Inflammatory macrophage treated with lipopolysaccharide for 4 hours (primary cell): ENCODE measurements at regions not wholly inside any gene's neighbourhood (a gene's known extent, or its start where the extent isn't known, plus 50 kb on each side); places are given as distances from the start of the nearest gene placed in this dataset.
"Not testable (repeated sequence)": the region's sequence is repeated elsewhere in the genome, so short reads cannot be mapped to it uniquely, and the experiment has no call there.

Source experiments
- DNase-seq: peaks from one replicate; pipeline ENCODE4 v3.0.0-alpha.2; 2020

DNA sequence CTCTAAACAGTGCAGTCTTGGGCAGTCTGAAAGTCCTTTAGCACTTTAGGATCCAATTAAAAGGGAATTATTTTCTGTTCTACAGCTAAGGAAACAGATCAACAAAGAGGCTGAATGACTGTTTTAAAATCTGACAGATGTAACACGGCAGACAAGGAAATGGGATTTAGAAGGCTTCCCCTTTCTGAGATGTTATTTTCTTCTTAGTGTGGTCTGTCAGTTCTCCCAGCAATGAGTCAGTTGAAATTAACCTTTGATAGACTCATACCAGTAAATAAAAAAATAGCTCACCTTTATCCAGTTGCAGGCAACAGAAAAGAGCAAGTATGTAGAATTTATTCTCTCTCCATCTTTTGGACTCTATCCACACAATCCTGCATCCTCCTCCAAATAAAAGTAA, 98.1 kb downstream of the NEDD1 start:
- DNase-seq: no peak

DNA sequence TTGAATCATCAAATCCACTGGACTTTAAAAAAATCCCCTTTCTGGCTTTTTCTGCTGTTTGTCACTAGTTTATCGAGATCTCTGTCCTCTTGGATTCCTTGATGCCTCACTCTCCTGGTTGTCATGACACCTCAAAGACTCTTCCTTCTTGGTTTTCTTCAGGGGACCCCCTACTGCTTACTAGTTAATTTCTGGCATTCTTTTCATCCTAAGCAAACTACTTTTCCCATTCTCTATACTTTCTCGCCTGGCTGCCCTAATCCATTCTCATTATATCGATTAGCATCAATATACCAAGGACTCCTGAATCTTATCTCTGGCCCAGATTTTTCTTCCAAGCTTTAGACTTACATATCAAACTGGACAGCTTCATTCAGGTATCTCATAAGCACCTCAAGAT, 98.6 kb downstream of the NEDD1 start:
- no peak for DNase-seq

DNA sequence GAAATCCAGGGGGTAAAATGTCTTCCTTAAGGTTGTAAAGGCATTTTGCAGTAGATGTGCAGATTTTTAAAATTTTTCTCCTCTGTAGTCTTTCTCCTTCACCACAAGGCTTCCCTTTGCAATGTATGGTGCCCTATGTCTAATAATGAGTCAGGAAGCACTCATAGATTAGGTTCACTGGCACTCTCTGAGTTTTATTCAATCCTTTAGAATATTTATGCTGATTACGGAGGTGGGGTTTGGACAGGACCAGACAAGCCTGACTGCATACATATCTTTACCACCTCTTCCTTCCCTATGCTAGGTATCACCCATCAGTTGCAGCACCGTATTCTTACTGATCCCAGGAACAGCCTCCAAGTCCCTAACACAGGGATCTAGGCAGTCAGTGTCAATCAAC, 99.5 kb downstream of the NEDD1 start:
- DNase-seq: no peak

DNA sequence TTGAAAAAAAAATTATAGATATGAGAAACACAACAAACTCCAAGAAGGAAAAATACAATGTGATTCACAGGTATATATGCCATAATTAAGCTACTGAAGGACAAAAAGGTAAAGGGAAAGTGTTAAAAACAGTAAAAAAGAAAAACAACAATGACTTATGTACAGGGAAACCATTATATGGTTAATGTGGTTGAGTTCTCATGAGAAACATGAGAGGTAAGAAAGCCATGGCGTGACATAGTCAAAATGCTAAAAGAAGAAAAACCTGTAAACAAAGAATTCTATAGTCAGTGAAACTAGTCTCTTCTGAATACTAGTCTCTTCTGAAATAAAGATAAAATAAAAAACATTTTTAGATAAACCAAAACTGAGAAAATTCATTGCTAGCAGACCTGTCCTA, 109.1 kb downstream of the NEDD1 start:
- DNase-seq: no peak

DNA sequence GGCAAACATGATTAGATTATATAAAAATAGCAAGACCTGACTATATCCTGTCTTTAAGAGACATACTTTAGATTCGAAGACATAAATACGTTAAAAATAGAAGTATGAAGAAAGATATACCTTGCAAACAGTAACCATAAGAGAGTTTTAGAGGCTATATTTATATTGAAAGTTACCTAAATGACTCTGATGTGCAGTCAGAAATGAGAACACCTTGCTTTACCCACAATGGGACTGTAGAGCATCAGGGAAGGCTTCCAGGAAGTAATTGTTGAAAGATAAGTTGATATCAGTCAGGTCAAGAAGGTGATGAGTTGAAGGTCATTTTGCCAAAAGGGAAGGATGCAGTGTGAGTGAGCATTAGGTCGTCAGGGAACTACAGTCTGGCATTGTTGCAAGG, 110.2 kb downstream of the NEDD1 start:
- DNase-seq: no peak

DNA sequence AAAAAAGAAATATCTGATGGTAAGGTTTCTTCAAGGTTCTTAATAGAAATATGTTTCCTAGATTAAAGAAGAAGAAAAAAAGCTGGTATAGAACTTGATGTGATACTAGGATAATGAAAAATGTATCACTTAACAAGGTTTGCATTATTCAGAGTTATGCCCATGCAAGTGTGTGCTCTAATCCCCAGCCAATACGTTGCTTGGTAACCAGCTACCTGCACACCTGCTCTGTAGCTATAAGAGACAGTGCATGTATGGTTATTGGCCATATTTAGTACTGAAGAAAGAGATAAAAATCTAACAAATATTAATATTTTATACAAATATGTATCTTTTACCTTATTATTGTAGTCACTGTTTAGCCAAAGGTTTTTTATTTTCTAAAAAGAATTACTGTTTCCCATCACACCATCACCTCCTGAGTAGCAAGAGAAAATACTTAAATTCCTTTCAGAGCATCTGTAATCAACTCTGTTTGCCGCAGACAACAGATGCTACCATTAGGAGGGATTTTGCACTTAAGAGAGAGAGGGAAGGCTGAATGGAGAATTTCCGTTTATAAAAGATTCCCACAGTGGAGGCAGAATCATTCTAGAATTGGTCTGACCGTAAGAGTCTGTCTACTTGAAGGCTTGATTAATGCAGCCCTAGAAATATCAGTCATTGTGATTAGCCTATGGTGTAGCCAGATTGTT, 115.6 kb downstream of the NEDD1 start:
- DNase-seq: no peak

DNA sequence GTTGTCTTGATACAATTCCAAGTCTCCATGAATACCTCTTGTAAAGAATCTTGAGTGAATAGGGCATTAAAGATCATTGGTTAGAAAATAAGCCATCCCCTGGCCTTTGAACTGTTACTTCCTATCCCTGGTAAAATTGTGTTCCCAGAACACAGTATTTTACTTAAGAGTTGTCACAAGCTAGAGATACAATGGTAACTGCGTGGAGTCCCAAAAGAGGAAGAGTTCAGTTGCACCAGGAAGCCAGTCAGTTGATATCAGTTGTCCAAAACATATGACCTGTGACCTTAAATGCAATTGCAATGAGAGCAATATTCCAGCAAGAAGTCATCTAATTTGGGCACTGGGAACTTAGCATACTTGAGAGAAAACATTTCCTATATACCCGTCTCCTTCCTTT, 117.3 kb downstream of the NEDD1 start:
- no peak for DNase-seq

DNA sequence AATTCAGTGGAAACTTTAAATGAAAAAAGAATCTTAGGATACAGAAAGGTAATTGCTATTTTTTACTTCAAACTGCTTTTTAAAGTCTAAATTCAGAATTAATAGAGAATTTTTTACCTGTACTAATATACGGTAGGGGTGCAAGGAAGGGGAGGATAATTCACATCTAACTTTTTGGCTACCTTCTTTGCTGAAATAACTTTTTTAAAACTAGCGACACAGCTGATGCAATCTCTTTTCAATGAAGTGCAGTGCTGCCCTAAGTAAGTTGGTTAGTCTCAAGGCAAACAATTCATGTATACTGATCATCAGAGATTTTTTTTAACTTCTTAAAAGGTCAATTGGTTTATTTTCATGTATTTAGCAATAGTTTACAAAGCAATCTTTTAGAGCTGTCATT, 119.8 kb downstream of the NEDD1 start:
- DNase-seq: no peak

DNA sequence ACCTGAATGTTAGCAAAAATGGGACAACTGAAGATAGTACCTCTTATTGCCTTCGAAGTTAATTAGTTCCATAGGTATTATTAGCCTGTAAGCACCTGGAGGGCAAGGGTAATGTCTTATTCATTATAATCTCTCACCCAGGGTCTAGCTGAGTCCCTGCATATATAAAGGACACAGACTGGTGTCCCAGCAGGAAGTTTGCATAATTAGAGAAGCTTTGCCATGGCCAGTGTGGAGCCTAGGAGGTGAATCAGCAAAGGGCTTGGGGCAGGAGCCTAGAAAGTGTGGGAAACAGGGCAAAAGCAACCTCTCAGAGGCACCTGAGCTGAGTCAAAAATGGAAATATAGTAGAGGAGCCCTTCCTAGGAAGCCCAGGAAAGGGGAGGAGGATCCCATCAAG, 120.4 kb downstream of the NEDD1 start:
- no peak for DNase-seq

DNA sequence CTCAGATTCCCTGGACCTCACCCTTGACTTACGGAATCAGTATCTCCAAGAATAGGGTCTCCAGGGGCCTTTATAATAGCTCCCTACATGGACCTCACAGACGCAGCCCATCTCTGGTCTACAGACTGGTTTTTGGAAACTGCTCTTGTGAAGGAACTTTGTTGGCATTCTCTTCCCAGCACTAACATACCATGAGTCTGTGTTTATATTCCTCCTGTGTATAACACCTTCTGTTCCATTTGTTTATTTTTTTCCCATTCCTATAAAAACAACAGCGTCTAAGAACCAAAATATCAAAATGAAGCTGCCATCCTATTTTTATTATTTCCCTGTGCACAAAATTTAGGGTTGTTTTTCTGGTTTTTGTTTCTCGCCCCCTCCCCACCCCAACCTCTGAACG, 131.1 kb downstream of the NEDD1 start:
- no peak for DNase-seq

DNA sequence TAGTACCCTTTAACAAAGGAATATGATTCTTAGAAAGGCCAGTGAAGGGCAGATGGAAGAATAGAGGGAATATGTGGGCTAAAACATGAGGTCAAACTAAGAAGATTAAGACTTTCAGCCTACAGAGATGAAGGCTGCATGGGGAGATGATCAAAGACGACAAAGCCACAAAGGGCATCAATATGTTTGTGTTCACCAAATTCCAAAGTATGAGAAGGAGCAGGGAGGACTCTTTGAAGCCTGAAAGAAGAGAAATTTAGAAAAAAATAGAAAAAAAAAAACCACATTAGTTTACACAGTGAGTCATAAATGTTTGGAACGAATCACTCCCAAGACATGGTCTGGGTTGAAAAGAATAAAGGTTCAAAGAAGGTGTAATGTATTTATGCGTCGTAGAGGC, 131.8 kb downstream of the NEDD1 start:
- DNase-seq: no peak

DNA sequence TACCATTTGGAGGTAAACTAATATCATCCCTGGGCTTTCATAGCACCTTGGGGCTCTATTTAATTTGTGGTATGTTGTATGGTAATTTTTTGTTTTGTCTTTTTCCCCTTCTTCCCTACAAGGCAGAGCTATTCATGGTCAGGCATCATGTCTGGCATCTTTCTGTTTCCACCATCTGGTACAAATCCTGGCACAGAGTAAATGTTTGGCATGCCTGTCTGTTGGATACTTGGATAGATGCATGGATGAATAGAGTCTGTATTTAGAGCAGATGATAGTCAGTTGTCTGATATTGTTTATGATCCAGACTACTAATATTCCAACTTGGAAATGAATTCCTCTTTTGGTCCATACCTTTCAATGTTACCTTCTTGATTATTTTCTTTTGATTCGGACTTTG, 139.8 kb downstream of the NEDD1 start:
- DNase-seq: no peak

DNA sequence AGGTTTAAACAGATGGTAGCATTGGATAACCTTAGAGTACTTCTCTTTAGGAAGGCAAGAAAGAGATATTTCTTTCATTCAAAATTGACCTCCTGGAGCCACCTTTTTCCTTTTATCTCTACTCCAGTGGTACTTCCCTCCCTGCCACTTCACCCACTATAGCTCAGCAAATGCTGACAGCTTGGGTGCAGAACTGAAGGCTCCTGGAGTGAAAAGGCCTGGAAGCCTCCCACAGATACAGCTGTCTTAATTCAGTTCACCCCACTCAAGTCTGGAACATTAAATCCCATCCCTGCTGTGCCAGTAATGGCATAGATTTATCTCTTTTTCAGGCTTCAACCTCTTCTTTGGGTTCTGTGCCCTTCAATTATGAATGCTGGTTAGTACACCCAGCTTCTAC, 140.3 kb downstream of the NEDD1 start:
- no peak for DNase-seq

DNA sequence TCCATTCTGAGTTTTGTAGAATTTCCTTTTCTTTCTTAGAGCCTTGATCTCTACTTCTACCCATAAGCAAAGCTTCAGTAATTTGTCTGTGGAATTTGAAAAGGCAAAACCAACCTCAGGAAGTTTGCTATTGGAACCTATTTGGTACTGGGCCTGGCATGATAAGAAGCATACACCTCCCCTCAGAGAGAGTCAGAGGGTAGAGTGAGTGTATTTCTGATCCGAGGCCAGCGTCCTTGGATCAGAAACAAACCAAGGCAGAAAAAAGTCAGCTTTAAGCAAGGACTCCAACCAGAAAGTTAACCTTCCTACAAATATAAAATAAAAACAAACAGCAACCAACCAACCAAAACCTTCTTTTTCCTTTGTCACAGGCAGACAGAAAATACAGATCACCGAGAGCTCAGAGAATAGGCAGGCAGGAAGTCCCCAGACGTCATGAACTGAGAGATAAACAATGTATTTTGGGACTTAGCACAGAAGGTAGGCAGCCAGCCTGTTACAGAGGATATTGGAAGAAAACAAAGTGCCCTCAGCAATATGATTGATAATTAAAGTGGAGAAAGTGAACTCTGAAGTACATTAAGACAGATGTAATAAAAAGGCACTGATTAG, 141.5 kb downstream of the NEDD1 start:
- DNase-seq: no peak

DNA sequence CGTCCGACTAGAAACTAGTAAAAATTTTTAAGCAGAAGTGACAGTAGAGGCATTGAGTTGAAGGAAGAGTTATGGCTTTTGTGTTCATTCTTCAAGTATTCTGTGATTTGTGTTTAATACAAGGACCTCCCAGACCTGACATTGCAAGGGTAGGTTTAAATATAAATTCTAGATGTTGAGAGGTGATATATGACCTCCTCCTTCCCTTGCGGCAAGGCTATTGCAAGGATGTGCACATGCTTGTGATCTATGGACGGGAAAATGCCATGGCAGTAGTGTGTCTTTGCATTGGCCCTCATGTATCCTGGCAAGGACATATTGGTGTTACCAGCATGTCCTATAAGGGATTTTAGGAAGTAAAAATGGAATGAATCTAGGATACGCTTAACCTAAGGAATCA, 143.5 kb downstream of the NEDD1 start:
- no peak for DNase-seq

DNA sequence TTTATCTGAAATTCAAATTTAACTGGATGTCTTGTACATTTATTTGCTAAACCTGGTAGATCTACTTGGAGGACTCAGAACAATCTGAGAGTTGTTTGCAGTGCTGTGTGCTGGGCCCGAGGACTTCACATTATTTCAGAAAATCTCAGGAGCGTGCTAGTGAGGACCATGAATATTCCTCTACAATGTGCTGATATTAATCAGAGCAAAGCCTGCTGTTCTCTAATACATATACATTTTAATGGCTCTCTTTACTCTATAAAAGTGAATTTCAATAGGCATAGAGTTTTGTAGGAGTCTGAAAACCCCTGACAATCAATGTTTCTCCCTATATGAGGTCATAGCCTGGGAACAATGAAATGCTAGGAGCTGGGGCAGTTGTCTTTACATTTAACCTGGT, 144.3 kb downstream of the NEDD1 start:
- DNase-seq: no peak

DNA sequence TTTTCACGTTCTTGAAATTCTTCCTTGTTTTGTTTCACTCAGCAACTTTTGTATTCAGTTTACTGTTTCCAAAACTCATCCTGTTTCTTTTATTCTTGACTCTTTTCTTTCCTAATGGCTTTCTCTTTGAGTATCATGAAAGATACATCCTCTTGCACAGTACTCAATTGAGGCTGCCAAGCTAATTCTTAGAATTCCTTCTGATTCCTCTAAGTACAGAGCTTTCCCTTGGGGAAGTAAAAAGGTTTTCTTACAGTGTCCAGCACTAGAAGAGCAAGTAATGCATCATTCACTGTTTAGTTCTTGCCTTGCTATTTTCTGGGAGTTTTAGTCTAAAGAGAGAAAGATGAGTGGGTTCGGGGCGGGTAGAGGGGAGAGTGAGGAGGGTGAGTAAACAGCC, 154.1 kb downstream of the NEDD1 start:
- DNase-seq: no peak

DNA sequence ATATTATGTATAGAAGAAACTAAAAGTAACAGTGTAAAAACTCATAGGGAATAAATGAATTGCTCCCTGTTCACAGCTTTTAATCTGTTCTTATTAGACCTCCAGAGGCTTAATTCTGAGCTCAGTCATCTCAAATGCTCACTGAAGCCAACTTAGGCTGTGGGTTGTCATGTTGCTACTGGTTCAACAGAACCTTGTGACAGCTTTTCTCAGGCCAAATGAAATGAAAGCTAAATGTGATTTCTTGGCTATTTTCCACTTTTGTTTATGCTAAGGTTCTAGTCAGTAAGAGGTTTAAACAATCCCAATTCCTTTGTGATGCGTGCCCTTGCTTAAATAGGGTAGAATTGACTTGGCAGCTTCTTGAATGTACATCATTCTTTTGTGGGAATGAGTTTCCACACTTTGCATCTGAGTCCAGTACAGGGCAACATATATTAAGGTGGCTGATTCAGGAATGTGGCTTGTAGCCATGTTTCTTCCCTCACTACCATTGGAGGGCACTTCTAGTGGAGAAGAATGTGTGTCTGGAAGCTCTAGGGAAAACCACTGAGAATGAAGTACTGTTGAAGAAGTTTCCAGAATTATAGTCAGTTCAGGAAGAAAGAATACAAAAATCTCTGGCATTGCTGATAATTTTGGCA, 156.4 kb downstream of the NEDD1 start:
- DNase-seq: no peak

DNA sequence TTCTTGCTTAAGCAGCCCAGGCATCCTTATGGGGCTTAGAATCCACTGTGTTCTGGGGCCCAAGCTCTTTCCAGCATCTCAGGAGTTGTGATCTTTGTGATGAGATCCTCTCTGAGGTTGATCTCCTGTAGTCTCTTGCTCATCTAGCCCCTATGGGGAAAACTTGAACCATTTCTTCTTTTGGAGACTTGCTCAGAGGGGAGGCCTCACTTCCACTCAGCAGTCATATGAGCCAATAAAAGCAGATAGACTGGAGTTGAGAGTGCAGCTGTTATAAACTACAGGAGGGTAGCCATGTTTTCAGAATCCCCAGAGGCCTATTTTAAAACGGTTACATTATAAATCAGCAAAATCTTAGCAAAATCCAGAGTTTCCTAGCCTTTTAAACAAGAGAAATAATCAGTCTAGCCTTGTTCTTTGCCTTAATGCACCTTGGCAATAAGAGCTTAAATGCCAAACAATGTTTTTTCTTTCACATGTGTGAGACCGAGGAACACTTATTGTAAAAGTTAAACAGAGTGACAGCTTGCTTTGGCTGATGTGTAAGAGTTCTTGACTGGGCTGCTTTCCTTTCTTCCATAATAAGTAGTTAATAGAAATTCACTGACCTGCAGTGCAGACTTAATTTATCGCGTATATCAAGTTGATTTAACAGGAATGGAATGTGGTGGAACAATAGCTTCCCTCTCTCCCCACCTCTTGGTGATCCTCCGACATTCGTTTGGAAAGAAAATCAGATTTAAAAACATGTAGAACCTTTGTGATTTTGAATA, 168.3 kb downstream of the NEDD1 start:
- DNase-seq: no peak

DNA sequence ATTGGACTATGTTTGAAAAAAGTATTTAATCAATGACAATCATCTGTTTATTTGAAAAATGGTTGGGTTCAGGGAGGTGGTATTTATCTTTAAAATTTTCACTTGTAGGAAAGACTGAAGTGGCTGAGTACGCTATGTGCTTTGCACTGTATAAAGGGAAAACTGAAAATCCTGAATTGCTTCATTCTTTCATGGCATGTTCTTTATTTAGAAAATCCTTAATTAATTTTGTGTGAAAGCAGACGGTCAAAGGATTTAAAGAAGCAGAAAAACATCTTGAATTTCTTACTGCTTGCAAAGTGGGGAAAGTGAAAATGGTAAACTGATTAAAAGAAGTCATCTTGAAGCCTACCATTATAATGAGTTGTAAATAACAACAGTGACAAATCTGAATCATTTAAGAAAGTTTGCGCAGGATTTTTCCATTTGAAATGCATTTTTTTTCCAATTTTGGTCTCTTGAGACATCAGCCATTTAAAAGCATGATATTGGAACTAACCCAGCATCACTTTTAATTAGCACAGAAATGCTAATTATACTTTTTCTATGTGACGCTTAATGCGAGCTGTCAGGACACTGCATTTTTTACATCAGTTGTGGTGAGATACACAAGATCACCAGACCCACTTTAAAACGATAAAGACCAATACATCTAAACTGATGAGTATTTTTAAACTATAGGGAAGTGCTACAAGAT, 169.0 kb downstream of the NEDD1 start:
- DNase-seq: no peak

DNA sequence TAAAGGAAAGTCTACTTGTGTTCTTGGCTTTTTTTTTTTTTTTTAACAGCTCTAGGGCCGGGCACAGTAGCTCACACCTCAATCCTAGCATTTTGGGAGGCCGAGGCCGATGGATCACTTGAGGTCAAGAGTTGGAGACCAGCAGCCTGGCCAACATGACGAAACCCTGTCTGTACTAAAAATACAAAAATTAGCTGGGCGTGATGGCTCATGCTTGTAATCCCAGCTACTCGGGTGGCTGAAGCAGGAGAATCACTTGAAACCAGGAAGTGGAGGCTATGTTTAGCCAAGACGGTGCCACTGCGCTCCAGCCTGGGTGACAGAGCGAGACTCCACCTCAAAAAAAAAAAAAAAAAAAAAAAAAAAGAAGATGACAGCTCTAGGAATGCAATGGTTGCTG, 169.9 kb downstream of the NEDD1 start:
- not testable (repeated sequence) for DNase-seq

DNA sequence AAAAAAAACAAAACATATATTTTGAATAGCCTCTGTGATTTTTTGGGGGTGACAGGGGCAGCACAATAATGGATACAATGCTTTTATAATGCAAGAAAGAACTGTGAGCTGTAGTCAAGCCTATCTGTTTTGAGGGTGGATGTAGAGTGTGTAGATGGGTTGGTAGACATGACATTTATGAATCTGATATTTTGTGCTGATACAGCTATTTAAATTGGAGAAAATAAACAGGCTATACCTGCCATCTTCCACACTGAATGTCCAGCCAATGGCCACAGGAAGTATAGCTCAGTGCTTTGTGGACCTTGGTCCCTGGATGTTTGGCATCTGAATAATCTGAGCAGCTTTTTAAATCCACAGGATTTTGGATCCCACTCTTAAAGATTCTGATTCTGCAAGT, 175.0 kb downstream of the NEDD1 start:
- DNase-seq: no peak

DNA sequence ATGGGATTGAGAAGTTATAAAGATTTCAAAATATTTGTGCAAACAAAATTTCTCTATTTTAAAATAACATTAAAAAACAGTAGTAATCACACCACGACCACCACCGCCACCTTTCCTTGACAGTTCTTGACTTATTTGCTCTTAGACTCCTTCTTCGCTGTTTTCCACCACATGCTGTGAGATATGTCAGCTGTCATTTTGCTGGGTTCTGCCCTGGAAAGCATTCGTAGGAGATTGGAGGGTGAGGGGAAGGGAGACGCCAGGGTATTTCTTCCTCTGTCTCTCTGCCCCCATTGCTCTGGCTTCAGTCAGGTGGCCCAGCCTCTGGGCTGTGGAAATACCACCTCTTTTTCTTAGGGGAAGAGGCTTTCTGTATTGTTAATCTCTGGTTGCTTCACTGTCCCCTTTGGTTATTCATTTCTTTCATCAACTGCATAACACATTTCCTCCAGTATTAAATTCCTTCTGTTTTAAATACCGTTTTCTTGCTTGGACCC, 186.2 kb downstream of the NEDD1 start:
- no peak for DNase-seq
